ENCODE measurements at regions not wholly inside any gene's neighbourhood (a gene's known extent, or its start where the extent isn't known, plus 50 kb on each side); places are given as distances from the start of the nearest gene placed in this dataset.

DNA sequence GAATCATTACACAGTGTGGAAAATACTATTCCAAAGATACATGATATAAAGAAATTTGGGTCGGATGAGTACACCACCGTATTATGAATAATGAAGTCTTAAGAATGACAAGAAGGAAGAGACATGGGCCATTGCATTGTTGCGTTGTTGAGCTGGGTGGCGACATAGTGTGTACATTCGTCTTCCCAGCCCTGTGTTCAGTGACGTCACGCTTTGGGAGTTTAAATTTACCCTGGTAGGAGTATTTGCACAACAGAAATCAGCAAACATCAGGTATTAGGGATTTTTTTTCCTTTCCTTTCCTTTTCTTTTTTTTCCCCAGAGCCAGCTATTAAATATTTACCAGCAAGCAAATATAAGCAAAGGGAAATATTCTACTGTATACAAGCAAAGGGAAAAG is 347.2 kb upstream of the NETO1 start:
- H3K4me1 ChIP-seq (ENCODE audit: insufficient read depth, low read length, poor library complexity, severe bottlenecking), result no peaks in the 10 kb centered on the region
- H3K9me3 ChIP-seq (ENCODE audit: insufficient read depth, low read depth, low read length), result peaks cover 3% of the 10 kb centered on the region; the same call in 1 of the 2 replicates
- no peak overlapping the region for H3K4me2 ChIP-seq (ENCODE audit: low read depth, low read length, poor library complexity, severe bottlenecking)
- H3K36me3 ChIP-seq (ENCODE audit: insufficient read depth, low read length), result no peaks in the 10 kb centered on the region
- no peaks in the 10 kb centered on the region for H3K79me2 ChIP-seq (ENCODE audit: insufficient read depth, low read length)
- H3K9me2 ChIP-seq (replicated peaks; ENCODE audit: low read depth, low read length), result no peaks in the 10 kb centered on the region
- no peak overlapping the region for H3K4me3 ChIP-seq (ENCODE audit: low read length, poor library complexity, severe bottlenecking)
- H3K27me3 ChIP-seq (ENCODE audit: insufficient read depth, low read length, poor library complexity, severe bottlenecking), result no peaks in the 10 kb centered on the region
- no peaks in the 10 kb centered on the region for H3F3A ChIP-seq (ENCODE audit: low read depth)
- H4K20me1 ChIP-seq (ENCODE audit: insufficient read depth, low read length, poor library complexity, severe bottlenecking), result no peaks in the 10 kb centered on the region
- TF ChIP-seq EZH2phosphoT487 (IDR thresholded peaks at IDR 0.05; ENCODE audit: borderline replicate concordance), result no peak
- TF ChIP-seq, protein P1, sequence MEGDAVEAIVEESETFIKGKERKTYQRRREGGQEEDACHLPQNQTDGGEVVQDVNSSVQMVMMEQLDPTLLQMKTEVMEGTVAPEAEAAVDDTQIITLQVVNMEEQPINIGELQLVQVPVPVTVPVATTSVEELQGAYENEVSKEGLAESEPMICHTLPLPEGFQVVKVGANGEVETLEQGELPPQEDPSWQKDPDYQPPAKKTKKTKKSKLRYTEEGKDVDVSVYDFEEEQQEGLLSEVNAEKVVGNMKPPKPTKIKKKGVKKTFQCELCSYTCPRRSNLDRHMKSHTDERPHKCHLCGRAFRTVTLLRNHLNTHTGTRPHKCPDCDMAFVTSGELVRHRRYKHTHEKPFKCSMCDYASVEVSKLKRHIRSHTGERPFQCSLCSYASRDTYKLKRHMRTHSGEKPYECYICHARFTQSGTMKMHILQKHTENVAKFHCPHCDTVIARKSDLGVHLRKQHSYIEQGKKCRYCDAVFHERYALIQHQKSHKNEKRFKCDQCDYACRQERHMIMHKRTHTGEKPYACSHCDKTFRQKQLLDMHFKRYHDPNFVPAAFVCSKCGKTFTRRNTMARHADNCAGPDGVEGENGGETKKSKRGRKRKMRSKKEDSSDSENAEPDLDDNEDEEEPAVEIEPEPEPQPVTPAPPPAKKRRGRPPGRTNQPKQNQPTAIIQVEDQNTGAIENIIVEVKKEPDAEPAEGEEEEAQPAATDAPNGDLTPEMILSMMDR (conservative IDR thresholded peaks at IDR 0.05; ENCODE audit: low read length), result no peak
- no peak overlapping the region for H3K9ac ChIP-seq (ENCODE audit: low read depth, low read length, poor library complexity, severe bottlenecking)
- no peak overlapping the region for H2AFZ ChIP-seq (ENCODE audit: low read length)

DNA sequence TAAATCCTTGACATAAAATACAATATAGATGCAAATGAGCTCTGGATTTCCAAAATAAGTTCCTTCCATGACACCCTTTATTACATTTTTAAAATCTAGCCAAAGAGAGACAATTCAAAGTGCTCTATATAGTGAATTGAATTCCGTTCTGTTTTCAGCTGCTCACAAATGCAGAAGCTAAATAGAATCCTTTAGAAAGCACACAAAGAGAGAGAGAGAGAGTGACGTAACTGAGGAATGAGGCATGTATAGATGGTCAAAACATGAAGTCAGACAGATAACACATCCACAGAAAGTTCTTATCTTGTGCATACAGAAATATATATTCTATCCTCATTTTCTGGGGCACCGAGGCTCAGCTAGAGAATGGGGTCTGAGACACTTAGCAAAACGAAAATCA is 344.7 kb upstream of the NETO1 start:
- Histone ChIP-seq H3K9ac (ENCODE audit: low read depth, low read length, poor library complexity, severe bottlenecking) (no peak overlapping the region), H3K36me3 (ENCODE audit: insufficient read depth, low read length) (no peaks in the 10 kb centered on the region), H4K20me1 (ENCODE audit: insufficient read depth, low read length, poor library complexity, severe bottlenecking) (no peaks in the 10 kb centered on the region), H3K27me3 (ENCODE audit: insufficient read depth, low read length, poor library complexity, severe bottlenecking) (no peaks in the 10 kb centered on the region), H3K4me2 (ENCODE audit: low read depth, low read length, poor library complexity, severe bottlenecking) (no peak overlapping the region), H3F3A (ENCODE audit: low read depth) (no peaks in the 10 kb centered on the region), H3K9me3 (ENCODE audit: insufficient read depth, low read depth, low read length) (no peaks in the 10 kb centered on the region), H3K4me3 (ENCODE audit: low read length, poor library complexity, severe bottlenecking) (no peak overlapping the region), H3K9me2 (replicated peaks; ENCODE audit: low read depth, low read length) (no peaks in the 10 kb centered on the region), H2AFZ (ENCODE audit: low read length) (no peak overlapping the region), H3K4me1 (ENCODE audit: insufficient read depth, low read length, poor library complexity, severe bottlenecking) (no peaks in the 10 kb centered on the region), H3K79me2 (ENCODE audit: insufficient read depth, low read length) (no peaks in the 10 kb centered on the region)
- TF ChIP-seq, protein P1 (conservative IDR thresholded peaks at IDR 0.05; ENCODE audit: low read length), result no peak
- TF ChIP-seq EZH2phosphoT487 (IDR thresholded peaks at IDR 0.05; ENCODE audit: borderline replicate concordance), result no peak

DNA sequence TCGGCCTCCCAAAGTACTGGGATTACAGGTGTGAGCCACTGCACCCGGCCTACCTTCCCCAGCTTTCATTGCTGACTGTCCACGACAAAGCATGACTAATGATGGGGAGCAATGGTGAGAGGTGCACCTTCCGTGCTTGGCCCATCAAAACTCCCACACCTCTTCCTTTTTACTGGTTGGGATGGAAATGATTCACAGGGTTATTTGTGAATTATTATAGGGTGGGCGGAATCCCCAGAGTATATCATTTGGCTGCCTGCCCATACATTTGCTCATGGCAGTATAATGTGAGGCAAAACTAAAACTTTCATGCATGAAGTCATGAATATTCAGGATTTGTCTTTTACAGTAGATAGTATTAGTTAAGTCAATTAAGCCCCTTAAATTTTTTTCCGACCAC is 334.2 kb upstream of the NETO1 start:
- Histone ChIP-seq H3K9ac (ENCODE audit: low read depth, low read length, poor library complexity, severe bottlenecking) (no peak overlapping the region), H3K4me3 (ENCODE audit: low read length, poor library complexity, severe bottlenecking) (no peak overlapping the region), H3K36me3 (ENCODE audit: insufficient read depth, low read length) (no peaks in the 10 kb centered on the region), H3F3A (ENCODE audit: low read depth) (no peaks in the 10 kb centered on the region), H3K79me2 (ENCODE audit: insufficient read depth, low read length) (no peaks in the 10 kb centered on the region), H4K20me1 (ENCODE audit: insufficient read depth, low read length, poor library complexity, severe bottlenecking) (no peaks in the 10 kb centered on the region), H3K27me3 (ENCODE audit: insufficient read depth, low read length, poor library complexity, severe bottlenecking) (no peaks in the 10 kb centered on the region), H3K9me3 (ENCODE audit: insufficient read depth, low read depth, low read length) (no peaks in the 10 kb centered on the region), H3K4me2 (ENCODE audit: low read depth, low read length, poor library complexity, severe bottlenecking) (no peak overlapping the region), H2AFZ (ENCODE audit: low read length) (no peak overlapping the region), H3K4me1 (ENCODE audit: insufficient read depth, low read length, poor library complexity, severe bottlenecking) (no peaks in the 10 kb centered on the region), H3K9me2 (replicated peaks; ENCODE audit: low read depth, low read length) (no peaks in the 10 kb centered on the region)
- no peak for TF ChIP-seq EZH2phosphoT487 (IDR thresholded peaks at IDR 0.05; ENCODE audit: borderline replicate concordance)
- TF ChIP-seq, protein P1 (conservative IDR thresholded peaks at IDR 0.05; ENCODE audit: low read length), result no peak

Measured in Loucy (cell line).